Ascending aorta (tissue), 2 donors: ENCODE measurements at regions not wholly inside any gene's neighbourhood (a gene's known extent, or its start where the extent isn't known, plus 50 kb on each side); places are given as distances from the start of the nearest gene placed in this dataset.

Experiments
- DNase-seq, 2 donors: peaks; one replicate each; pipeline ENCODE4 v3.0.0-alpha.2; 2019; ENCODE audit warnings: low spot score in 2 of 2
- H3K27ac ChIP-seq, 2 donors: fragments of 200-600 bp; sonication (generic); one replicate each; pipeline ENCODE4 v1.5.1; 2016 to 2017; ENCODE audit warnings: mild to moderate bottlenecking in 1 of 2
- H3K27me3 ChIP-seq: fragments of 200-600 bp; sonication (generic); one replicate; pipeline ENCODE4 v1.5.1; 2017
- H3K36me3 ChIP-seq, 2 donors: fragments of 200-600 bp; sonication (generic); one replicate each; pipeline ENCODE4 v1.5.1; 2016
- H3K4me1 ChIP-seq, 2 donors: fragments of 200-600 bp; sonication (generic); one replicate each; pipeline ENCODE4 v1.5.1; 2016 to 2017; ENCODE audit warnings: mild to moderate bottlenecking in 1 of 2
- H3K4me3 ChIP-seq, 2 donors: fragments of 200-600 bp; sonication (generic); one replicate each; pipeline ENCODE4 v1.5.1; 2016 to 2017; ENCODE audit warnings: mild to moderate bottlenecking in 1 of 2
- H3K9me3 ChIP-seq, 2 donors: fragments of 200-600 bp; sonication (generic); one replicate each; pipeline ENCODE4 v1.5.1; 2016
- CTCF ChIP-seq, 3 experiments: fragments of 200-600 bp in 2 of 3; fragments of 450-650 bp in 1 of 3; sonication (generic) in 2 of 3; IDR thresholded peaks; one replicate each; pipeline ENCODE4 v1.5.1; 2016 to 2019; ENCODE audit warnings: antibody characterized with exemption in 3 of 3, mild to moderate bottlenecking in 1 of 3, moderate library complexity in 1 of 3
- intact Hi-C: fragments of 100-400 bp; cut with DNase I; formaldehyde crosslinking; loops from one replicate; pipeline ENCODE4 v1.15.1; 2023

GRCh38 chr17:28267720-28268609 lies 51.0 kb upstream of the TMEM97 start:
- TF ChIP-seq CTCF (IDR thresholded peaks at IDR 0.05) = no peak
- Histone ChIP-seq H3K27ac (no peak overlapping the region), H3K4me1 (no peaks in the 10 kb centered on the region), H3K4me3 (no peak overlapping the region), H3K27me3 (no peaks in the 10 kb centered on the region), H3K36me3 (no peaks in the 10 kb centered on the region), H3K9me3 (no peaks in the 10 kb centered on the region)
- DNase-seq = peak in 1 of 2 donors; percentile 39
- intact Hi-C loops = no loop called here

DNA sequence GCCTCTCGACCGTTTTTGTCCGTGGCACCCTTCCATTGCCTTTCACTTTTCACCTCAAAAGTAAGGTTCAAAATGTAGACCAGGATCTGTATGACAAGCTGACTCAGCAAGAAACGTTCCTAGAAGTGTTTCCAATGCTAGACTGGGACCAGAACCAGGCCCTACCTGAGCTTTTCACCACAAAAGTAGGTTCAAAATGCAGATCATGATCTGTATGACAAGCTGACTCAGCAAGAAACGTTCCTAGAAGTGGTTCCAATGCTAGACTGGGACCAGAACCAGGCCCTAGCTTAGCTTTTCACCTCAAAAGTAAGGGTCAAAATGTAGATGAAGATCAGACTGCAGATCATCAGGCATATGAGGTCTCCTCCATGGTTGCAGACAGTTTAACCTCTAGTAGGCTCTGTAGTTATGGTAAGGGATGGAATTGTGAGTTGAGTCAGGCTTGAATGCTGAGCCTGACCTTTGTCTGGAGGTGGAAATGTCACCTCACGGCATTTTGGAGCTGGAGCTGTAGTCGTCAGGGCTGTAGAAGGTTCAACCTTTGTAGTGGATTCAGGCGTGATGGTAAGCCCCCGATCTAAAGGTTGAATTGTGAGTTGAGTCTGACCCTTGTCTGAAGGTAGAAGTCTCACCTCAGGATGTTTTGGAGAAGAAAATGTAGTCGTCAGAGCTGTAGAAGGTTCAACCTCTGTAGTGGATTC lies 50.2 kb upstream of the TMEM97 start:
- no peak overlapping the region for H3K4me3 ChIP-seq
- TF ChIP-seq CTCF (IDR thresholded peaks at IDR 0.05) = no peak
- H3K27ac ChIP-seq = no peak overlapping the region
- H3K9me3 ChIP-seq = no peaks in the 10 kb centered on the region
- DNase-seq = peak in 1 of 2 donors; percentile 45
- intact Hi-C loops = no loop called here
- no peaks in the 10 kb centered on the region for H3K27me3 ChIP-seq
- H3K36me3 ChIP-seq = no peaks in the 10 kb centered on the region
- H3K4me1 ChIP-seq = no peaks in the 10 kb centered on the region
